K562 (cell line): ENCODE measurements at regions not wholly inside any gene's neighbourhood (a gene's known extent, or its start where the extent isn't known, plus 50 kb on each side); places are given as distances from the start of the nearest gene placed in this dataset.

Source experiments
- BRCA1 ChIP-seq, 2 experiments: fragments of 450-650 bp in 1 of 2; sonication (generic) in 1 of 2; formaldehyde crosslinking in 1 of 2; IDR thresholded peaks; 2 replicates each; pipeline versions ENCODE4 v1.5.0 to v1.6.1; 2017 to 2020; ENCODE audit warnings: mild to moderate bottlenecking in 1 of 2, missing genetic modification reagents in 1 of 2
- HCFC1 ChIP-seq: IDR thresholded peaks from 2 replicates; pipeline ENCODE4 v1.6.1; 2012; ENCODE audit warnings: low read depth, low read length, improper control_type of control experiment
- HMGXB4 ChIP-seq: sonication (generic); formaldehyde crosslinking; IDR thresholded peaks from 2 replicates; pipeline ENCODE4 v1.8.1; 2023; ENCODE audit warnings: mild to moderate bottlenecking, missing genetic modification reagents
- KHSRP ChIP-seq: fragments of 450-650 bp; IDR thresholded peaks from 2 replicates; pipeline ENCODE4 v1.6.1; 2017
- REST ChIP-seq, 2 experiments: fragments of 450-650 bp; formaldehyde crosslinking in 1 of 2; IDR thresholded peaks; 2 replicates each; pipeline versions ENCODE4 v1.4.0 to v1.6.1; 2014 to 2020; ENCODE audit warnings: mild to moderate bottlenecking in 2 of 2, borderline replicate concordance in 1 of 2, low read depth in 1 of 2
- U2AF1 ChIP-seq: fragments of 200-400 bp; formaldehyde crosslinking; optimal IDR thresholded peaks from 2 replicates; pipeline ENCODE3; 2017; ENCODE audit warnings: mild to moderate bottlenecking, low read depth, low read length, moderate library complexity

GRCh38 chr1:219292999-219293398 lies 119.3 kb downstream of the LYPLAL1 start (continued):
- TF ChIP-seq BRCA1 (IDR thresholded peaks at IDR 0.05) (no peak), BRCA1 (CRISPR knock-in tag; IDR thresholded peaks at IDR 0.05) (no peak), REST (IDR thresholded peaks at IDR 0.05; ENCODE audit: borderline replicate concordance) (no peak), REST (CRISPR knock-in tag; IDR thresholded peaks at IDR 0.05; ENCODE audit: low read depth) (no peak), HCFC1 (no peak), KHSRP (no peak), U2AF1 (no peak), HMGXB4 (CRISPR knock-in tag) (no peak)
